GM23338 (cell line): ENCODE measurements at regions not wholly inside any gene's neighbourhood (a gene's known extent, or its start where the extent isn't known, plus 50 kb on each side); places are given as distances from the start of the nearest gene placed in this dataset.

Experiments
- ATAC-seq: fragments of 200-7000 bp; cut with Tn5 transposase; 3 replicates; pipeline ENCODE4 v1.9.1; 2020
- DNase-seq: peaks from one replicate; pipeline ENCODE4 v3.0.0-alpha.2; 2015; ENCODE audit warnings: low spot score
- H2AFZ ChIP-seq: fragments of 200-600 bp; sonication (generic); 2 replicates; pipeline ENCODE4 v1.8.0; 2016; ENCODE audit warnings: antibody characterized with exemption, mild to moderate bottlenecking, moderate library complexity
- H3F3A ChIP-seq: fragments of 200-600 bp; sonication (generic); replicated peaks from 2 replicates; pipeline ENCODE4 v1.8.0; 2017; ENCODE audit warnings: antibody characterized with exemption, mixed run types, low read depth
- H3K27ac ChIP-seq: fragments of 200-600 bp; sonication (generic); 2 replicates; pipeline ENCODE4 v1.6.1; 2016; ENCODE audit warnings: low read depth
- H3K27me3 ChIP-seq: fragments of 200-600 bp; sonication (generic); 2 replicates; pipeline ENCODE4 v1.8.0; 2016; ENCODE audit warnings: mild to moderate bottlenecking, mixed run types, moderate library complexity; ENCODE audit not compliant: insufficient read depth
- H3K36me3 ChIP-seq: fragments of 200-600 bp; sonication (generic); 2 replicates; pipeline ENCODE4 v1.8.0; 2016; ENCODE audit warnings: mild to moderate bottlenecking; ENCODE audit not compliant: insufficient read depth
- H3K4me1 ChIP-seq: fragments of 200-600 bp; sonication (generic); 2 replicates; pipeline ENCODE4 v1.8.0; 2016; ENCODE audit warnings: mild to moderate bottlenecking, moderate library complexity; ENCODE audit not compliant: insufficient read depth
- H3K4me2 ChIP-seq: fragments of 200-600 bp; sonication (generic); 2 replicates; pipeline ENCODE4 v1.7.1; 2017; ENCODE audit warnings: mixed run types
- H3K4me3 ChIP-seq: fragments of 200-600 bp; sonication (generic); 2 replicates; pipeline ENCODE4 v1.6.1; 2016; ENCODE audit warnings: mixed run types
- H3K79me2 ChIP-seq: fragments of 200-600 bp; sonication (generic); replicated peaks from 2 replicates; pipeline ENCODE4 v1.8.0; 2017; ENCODE audit warnings: mild to moderate bottlenecking; ENCODE audit not compliant: insufficient read depth
- H3K9me2 ChIP-seq: fragments of 200-600 bp; sonication (generic); 2 replicates; pipeline ENCODE4 v1.8.0; 2017; ENCODE audit not compliant: insufficient read depth
- H4K20me1 ChIP-seq: fragments of 200-600 bp; sonication (generic); replicated peaks from 2 replicates; pipeline ENCODE4 v1.8.0; 2017; ENCODE audit warnings: mild to moderate bottlenecking; ENCODE audit not compliant: insufficient read depth
- H3K27ac Mint-ChIP-seq: 2 replicates; pipeline ENCODE4 v1.8.0; 2020; ENCODE audit warnings: inconsistent platforms, mild to moderate bottlenecking, moderate library complexity, mixed read lengths
- H3K27me3 Mint-ChIP-seq: 3 replicates; pipeline ENCODE4 v1.8.0; 2022; ENCODE audit warnings: low read depth, mild to moderate bottlenecking, moderate library complexity, mixed read lengths, inconsistent platforms; ENCODE audit not compliant: insufficient read depth, poor library complexity
- H3K36me3 Mint-ChIP-seq: 3 replicates; pipeline ENCODE4 v1.8.0; 2021; ENCODE audit warnings: low read depth, mild to moderate bottlenecking, inconsistent platforms, moderate library complexity, mixed read lengths
- H3K4me1 Mint-ChIP-seq: 3 replicates; pipeline ENCODE4 v1.8.0; 2020; ENCODE audit warnings: mild to moderate bottlenecking, inconsistent platforms, mixed read lengths
- H3K4me3 Mint-ChIP-seq: 3 replicates; pipeline ENCODE4 v1.8.0; 2021; ENCODE audit warnings: moderate library complexity, mild to moderate bottlenecking, inconsistent platforms, mixed read lengths
- H3K9me3 Mint-ChIP-seq: 3 replicates; pipeline ENCODE4 v1.8.0; 2020; ENCODE audit warnings: moderate library complexity, mild to moderate bottlenecking, inconsistent platforms, mixed read lengths
- EZH2phosphoT487 ChIP-seq: fragments of 200-600 bp; sonication (generic); IDR thresholded peaks from one replicate; pipeline ENCODE4 v1.8.1; 2018; ENCODE audit warnings: antibody characterized with exemption; ENCODE audit not compliant: unreplicated experiment
- NANOG ChIP-seq: IDR thresholded peaks from 2 replicates; pipeline ENCODE4 v1.6.1; 2016; ENCODE audit warnings: antibody characterized with exemption, borderline replicate concordance
- TF ChIP-seq, protein P1 (sequence below): fragments of 250-450 bp; sonication (Bioruptor Pico); IDR thresholded peaks from 2 replicates; pipeline ENCODE4 v1.5.0; 2020; ENCODE audit warnings: mild to moderate bottlenecking, moderate library complexity
- TF ChIP-seq, protein P2 (sequence below), 2 experiments: fragments of 200-600 bp in 1 of 2; sonication (generic) in 1 of 2; conservative IDR thresholded peaks; 2 replicates each; pipeline versions ENCODE4 v1.5.1 to v1.6.1; 2016 to 2017; ENCODE audit warnings: antibody characterized with exemption in 2 of 2, low read depth in 2 of 2, mild to moderate bottlenecking in 2 of 2, moderate library complexity in 1 of 2
- TF ChIP-seq, protein P3 (sequence below): IDR thresholded peaks from one replicate; pipeline ENCODE4 v1.6.1; 2018; ENCODE audit warnings: antibody characterized with exemption; ENCODE audit not compliant: unreplicated experiment

DNA sequence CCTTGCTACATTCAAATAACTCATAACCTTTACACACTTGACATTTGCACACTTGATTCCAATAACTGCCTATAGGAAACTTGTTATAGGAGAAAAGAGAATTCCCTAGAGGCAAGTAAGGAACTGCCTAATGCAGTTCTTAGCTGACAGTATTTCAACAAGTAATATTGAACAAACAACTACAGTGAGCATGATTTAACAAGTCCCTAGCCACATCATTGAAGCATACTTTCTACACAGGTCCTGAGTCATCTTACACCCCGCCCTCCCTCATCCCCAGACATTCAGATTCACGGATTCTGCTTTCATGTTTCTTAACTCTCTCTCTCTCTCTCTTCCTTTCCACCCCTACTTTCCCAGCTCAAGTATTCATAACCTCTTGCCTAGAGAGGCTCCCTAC, 153.5 kb downstream of the LSM5 start (continued):
- TF ChIP-seq, protein P1, sequence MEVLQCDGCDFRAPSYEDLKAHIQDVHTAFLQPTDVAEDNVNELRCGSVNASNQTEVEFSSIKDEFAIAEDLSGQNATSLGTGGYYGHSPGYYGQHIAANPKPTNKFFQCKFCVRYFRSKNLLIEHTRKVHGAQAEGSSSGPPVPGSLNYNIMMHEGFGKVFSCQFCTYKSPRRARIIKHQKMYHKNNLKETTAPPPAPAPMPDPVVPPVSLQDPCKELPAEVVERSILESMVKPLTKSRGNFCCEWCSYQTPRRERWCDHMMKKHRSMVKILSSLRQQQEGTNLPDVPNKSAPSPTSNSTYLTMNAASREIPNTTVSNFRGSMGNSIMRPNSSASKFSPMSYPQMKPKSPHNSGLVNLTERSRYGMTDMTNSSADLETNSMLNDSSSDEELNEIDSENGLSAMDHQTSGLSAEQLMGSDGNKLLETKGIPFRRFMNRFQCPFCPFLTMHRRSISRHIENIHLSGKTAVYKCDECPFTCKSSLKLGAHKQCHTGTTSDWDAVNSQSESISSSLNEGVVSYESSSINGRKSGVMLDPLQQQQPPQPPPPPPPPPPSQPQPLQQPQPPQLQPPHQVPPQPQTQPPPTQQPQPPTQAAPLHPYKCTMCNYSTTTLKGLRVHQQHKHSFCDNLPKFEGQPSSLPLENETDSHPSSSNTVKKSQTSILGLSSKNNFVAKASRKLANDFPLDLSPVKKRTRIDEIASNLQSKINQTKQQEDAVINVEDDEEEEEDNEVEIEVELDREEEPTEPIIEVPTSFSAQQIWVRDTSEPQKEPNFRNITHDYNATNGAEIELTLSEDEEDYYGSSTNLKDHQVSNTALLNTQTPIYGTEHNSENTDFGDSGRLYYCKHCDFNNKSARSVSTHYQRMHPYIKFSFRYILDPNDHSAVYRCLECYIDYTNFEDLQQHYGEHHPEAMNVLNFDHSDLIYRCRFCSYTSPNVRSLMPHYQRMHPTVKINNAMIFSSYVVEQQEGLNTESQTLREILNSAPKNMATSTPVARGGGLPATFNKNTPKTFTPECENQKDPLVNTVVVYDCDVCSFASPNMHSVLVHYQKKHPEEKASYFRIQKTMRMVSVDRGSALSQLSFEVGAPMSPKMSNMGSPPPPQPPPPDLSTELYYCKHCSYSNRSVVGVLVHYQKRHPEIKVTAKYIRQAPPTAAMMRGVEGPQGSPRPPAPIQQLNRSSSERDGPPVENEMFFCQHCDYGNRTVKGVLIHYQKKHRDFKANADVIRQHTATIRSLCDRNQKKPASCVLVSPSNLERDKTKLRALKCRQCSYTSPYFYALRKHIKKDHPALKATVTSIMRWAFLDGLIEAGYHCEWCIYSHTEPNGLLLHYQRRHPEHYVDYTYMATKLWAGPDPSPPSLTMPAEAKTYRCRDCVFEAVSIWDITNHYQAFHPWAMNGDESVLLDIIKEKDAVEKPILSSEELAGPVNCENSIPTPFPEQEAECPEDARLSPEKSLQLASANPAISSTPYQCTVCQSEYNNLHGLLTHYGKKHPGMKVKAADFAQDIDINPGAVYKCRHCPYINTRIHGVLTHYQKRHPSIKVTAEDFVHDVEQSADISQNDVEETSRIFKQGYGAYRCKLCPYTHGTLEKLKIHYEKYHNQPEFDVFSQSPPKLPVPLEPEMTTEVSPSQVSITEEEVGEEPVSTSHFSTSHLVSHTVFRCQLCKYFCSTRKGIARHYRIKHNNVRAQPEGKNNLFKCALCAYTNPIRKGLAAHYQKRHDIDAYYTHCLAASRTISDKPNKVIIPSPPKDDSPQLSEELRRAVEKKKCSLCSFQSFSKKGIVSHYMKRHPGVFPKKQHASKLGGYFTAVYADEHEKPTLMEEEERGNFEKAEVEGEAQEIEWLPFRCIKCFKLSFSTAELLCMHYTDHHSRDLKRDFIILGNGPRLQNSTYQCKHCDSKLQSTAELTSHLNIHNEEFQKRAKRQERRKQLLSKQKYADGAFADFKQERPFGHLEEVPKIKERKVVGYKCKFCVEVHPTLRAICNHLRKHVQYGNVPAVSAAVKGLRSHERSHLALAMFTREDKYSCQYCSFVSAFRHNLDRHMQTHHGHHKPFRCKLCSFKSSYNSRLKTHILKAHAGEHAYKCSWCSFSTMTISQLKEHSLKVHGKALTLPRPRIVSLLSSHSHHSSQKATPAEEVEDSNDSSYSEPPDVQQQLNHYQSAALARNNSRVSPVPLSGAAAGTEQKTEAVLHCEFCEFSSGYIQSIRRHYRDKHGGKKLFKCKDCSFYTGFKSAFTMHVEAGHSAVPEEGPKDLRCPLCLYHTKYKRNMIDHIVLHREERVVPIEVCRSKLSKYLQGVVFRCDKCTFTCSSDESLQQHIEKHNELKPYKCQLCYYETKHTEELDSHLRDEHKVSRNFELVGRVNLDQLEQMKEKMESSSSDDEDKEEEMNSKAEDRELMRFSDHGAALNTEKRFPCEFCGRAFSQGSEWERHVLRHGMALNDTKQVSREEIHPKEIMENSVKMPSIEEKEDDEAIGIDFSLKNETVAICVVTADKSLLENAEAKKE (CRISPR knock-in tag): no peak
- TF ChIP-seq, protein P2, sequence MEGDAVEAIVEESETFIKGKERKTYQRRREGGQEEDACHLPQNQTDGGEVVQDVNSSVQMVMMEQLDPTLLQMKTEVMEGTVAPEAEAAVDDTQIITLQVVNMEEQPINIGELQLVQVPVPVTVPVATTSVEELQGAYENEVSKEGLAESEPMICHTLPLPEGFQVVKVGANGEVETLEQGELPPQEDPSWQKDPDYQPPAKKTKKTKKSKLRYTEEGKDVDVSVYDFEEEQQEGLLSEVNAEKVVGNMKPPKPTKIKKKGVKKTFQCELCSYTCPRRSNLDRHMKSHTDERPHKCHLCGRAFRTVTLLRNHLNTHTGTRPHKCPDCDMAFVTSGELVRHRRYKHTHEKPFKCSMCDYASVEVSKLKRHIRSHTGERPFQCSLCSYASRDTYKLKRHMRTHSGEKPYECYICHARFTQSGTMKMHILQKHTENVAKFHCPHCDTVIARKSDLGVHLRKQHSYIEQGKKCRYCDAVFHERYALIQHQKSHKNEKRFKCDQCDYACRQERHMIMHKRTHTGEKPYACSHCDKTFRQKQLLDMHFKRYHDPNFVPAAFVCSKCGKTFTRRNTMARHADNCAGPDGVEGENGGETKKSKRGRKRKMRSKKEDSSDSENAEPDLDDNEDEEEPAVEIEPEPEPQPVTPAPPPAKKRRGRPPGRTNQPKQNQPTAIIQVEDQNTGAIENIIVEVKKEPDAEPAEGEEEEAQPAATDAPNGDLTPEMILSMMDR (conservative IDR thresholded peaks at IDR 0.05; ENCODE audit: low read depth in 2 of 2): no peak
- TF ChIP-seq EZH2phosphoT487 (no peak), NANOG (no peak)

DNA sequence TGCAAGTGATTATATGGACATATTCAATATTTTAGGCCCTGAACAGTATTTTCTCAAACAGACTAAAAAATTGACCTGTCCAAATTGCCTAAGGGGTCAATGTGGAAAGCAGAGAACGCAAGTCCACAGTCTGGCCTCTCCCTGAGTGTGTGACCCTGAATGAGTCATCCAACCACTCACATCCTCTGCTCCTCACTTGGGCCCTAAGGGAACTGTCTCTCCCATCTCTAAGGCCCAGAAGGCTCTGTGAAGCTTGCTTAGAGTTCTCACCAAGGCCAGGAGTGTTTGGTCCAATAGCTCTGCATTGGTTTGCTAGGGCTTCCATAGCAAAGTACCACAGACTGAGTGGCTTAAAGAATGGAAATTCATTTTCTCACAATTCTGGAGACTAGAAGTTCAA, 155.1 kb downstream of the LSM5 start:
- Histone ChIP-seq H3F3A (no peaks in the 10 kb centered on the region), H3K4me2 (no peak overlapping the region), H3K79me2 (no peaks in the 10 kb centered on the region), H3K36me3 (no peaks in the 10 kb centered on the region), H4K20me1 (no peaks in the 10 kb centered on the region), H3K4me3 (no peak overlapping the region), H3K27ac (no peak overlapping the region), H3K9me2 (0 out of 2 replicates have a peak, but pooled peaks cover 3% of the 10 kb centered on the region), H2AFZ (no peak overlapping the region), H3K4me1 (no peaks in the 10 kb centered on the region), H3K27me3 (no peaks in the 10 kb centered on the region)
- Mint-ChIP-seq H3K4me3 (no peak overlapping the region), H3K27ac (no peak overlapping the region), H3K36me3 (no peaks in the 10 kb centered on the region), H3K9me3 (peaks cover 5% of the 10 kb centered on the region; the same call in 1 of the 3 replicates), H3K4me1 (no peaks in the 10 kb centered on the region), H3K27me3 (no peaks in the 10 kb centered on the region)
- ATAC-seq (no peak), DNase-seq (no peak)
- TF ChIP-seq, protein P3, sequence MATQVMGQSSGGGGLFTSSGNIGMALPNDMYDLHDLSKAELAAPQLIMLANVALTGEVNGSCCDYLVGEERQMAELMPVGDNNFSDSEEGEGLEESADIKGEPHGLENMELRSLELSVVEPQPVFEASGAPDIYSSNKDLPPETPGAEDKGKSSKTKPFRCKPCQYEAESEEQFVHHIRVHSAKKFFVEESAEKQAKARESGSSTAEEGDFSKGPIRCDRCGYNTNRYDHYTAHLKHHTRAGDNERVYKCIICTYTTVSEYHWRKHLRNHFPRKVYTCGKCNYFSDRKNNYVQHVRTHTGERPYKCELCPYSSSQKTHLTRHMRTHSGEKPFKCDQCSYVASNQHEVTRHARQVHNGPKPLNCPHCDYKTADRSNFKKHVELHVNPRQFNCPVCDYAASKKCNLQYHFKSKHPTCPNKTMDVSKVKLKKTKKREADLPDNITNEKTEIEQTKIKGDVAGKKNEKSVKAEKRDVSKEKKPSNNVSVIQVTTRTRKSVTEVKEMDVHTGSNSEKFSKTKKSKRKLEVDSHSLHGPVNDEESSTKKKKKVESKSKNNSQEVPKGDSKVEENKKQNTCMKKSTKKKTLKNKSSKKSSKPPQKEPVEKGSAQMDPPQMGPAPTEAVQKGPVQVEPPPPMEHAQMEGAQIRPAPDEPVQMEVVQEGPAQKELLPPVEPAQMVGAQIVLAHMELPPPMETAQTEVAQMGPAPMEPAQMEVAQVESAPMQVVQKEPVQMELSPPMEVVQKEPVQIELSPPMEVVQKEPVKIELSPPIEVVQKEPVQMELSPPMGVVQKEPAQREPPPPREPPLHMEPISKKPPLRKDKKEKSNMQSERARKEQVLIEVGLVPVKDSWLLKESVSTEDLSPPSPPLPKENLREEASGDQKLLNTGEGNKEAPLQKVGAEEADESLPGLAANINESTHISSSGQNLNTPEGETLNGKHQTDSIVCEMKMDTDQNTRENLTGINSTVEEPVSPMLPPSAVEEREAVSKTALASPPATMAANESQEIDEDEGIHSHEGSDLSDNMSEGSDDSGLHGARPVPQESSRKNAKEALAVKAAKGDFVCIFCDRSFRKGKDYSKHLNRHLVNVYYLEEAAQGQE: no peak
- TF ChIP-seq, protein P2 (conservative IDR thresholded peaks at IDR 0.05; ENCODE audit: low read depth in 2 of 2): no peak
